GM23338 (cell line): ENCODE measurements at regions not wholly inside any gene's neighbourhood (a gene's known extent, or its start where the extent isn't known, plus 50 kb on each side); places are given as distances from the start of the nearest gene placed in this dataset.

Experiments
- ATAC-seq: fragments of 200-7000 bp; cut with Tn5 transposase; 3 replicates; pipeline ENCODE4 v1.9.1; 2020
- DNase-seq: peaks from one replicate; pipeline ENCODE4 v3.0.0-alpha.2; 2015; ENCODE audit warnings: low spot score
- H2AFZ ChIP-seq: fragments of 200-600 bp; sonication (generic); 2 replicates; pipeline ENCODE4 v1.8.0; 2016; ENCODE audit warnings: antibody characterized with exemption, mild to moderate bottlenecking, moderate library complexity
- H3F3A ChIP-seq: fragments of 200-600 bp; sonication (generic); replicated peaks from 2 replicates; pipeline ENCODE4 v1.8.0; 2017; ENCODE audit warnings: antibody characterized with exemption, mixed run types, low read depth
- H3K27ac ChIP-seq: fragments of 200-600 bp; sonication (generic); 2 replicates; pipeline ENCODE4 v1.6.1; 2016; ENCODE audit warnings: low read depth
- H3K27me3 ChIP-seq: fragments of 200-600 bp; sonication (generic); 2 replicates; pipeline ENCODE4 v1.8.0; 2016; ENCODE audit warnings: mild to moderate bottlenecking, mixed run types, moderate library complexity; ENCODE audit not compliant: insufficient read depth
- H3K36me3 ChIP-seq: fragments of 200-600 bp; sonication (generic); 2 replicates; pipeline ENCODE4 v1.8.0; 2016; ENCODE audit warnings: mild to moderate bottlenecking; ENCODE audit not compliant: insufficient read depth
- H3K4me1 ChIP-seq: fragments of 200-600 bp; sonication (generic); 2 replicates; pipeline ENCODE4 v1.8.0; 2016; ENCODE audit warnings: mild to moderate bottlenecking, moderate library complexity; ENCODE audit not compliant: insufficient read depth
- H3K4me2 ChIP-seq: fragments of 200-600 bp; sonication (generic); 2 replicates; pipeline ENCODE4 v1.7.1; 2017; ENCODE audit warnings: mixed run types
- H3K4me3 ChIP-seq: fragments of 200-600 bp; sonication (generic); 2 replicates; pipeline ENCODE4 v1.6.1; 2016; ENCODE audit warnings: mixed run types
- H3K79me2 ChIP-seq: fragments of 200-600 bp; sonication (generic); replicated peaks from 2 replicates; pipeline ENCODE4 v1.8.0; 2017; ENCODE audit warnings: mild to moderate bottlenecking; ENCODE audit not compliant: insufficient read depth
- H3K9me2 ChIP-seq: fragments of 200-600 bp; sonication (generic); 2 replicates; pipeline ENCODE4 v1.8.0; 2017; ENCODE audit not compliant: insufficient read depth
- H4K20me1 ChIP-seq: fragments of 200-600 bp; sonication (generic); replicated peaks from 2 replicates; pipeline ENCODE4 v1.8.0; 2017; ENCODE audit warnings: mild to moderate bottlenecking; ENCODE audit not compliant: insufficient read depth
- H3K27ac Mint-ChIP-seq: 2 replicates; pipeline ENCODE4 v1.8.0; 2020; ENCODE audit warnings: inconsistent platforms, mild to moderate bottlenecking, moderate library complexity, mixed read lengths
- H3K27me3 Mint-ChIP-seq: 3 replicates; pipeline ENCODE4 v1.8.0; 2022; ENCODE audit warnings: low read depth, mild to moderate bottlenecking, moderate library complexity, mixed read lengths, inconsistent platforms; ENCODE audit not compliant: insufficient read depth, poor library complexity
- H3K36me3 Mint-ChIP-seq: 3 replicates; pipeline ENCODE4 v1.8.0; 2021; ENCODE audit warnings: low read depth, mild to moderate bottlenecking, inconsistent platforms, moderate library complexity, mixed read lengths
- H3K4me1 Mint-ChIP-seq: 3 replicates; pipeline ENCODE4 v1.8.0; 2020; ENCODE audit warnings: mild to moderate bottlenecking, inconsistent platforms, mixed read lengths
- H3K4me3 Mint-ChIP-seq: 3 replicates; pipeline ENCODE4 v1.8.0; 2021; ENCODE audit warnings: moderate library complexity, mild to moderate bottlenecking, inconsistent platforms, mixed read lengths
- H3K9me3 Mint-ChIP-seq: 3 replicates; pipeline ENCODE4 v1.8.0; 2020; ENCODE audit warnings: moderate library complexity, mild to moderate bottlenecking, inconsistent platforms, mixed read lengths
- CREB1 ChIP-seq: fragments of 250-450 bp; sonication (Bioruptor Pico); IDR thresholded peaks from 2 replicates; pipeline ENCODE4 v1.5.0; 2020; ENCODE audit warnings: low read depth, mild to moderate bottlenecking, moderate library complexity
- EZH2 ChIP-seq: fragments of 200-600 bp; sonication (generic); IDR thresholded peaks from one replicate; pipeline ENCODE4 v1.8.0; 2017; ENCODE audit warnings: antibody characterized with exemption, mild to moderate bottlenecking, low read depth; ENCODE audit not compliant: unreplicated experiment
- EZH2phosphoT487 ChIP-seq: fragments of 200-600 bp; sonication (generic); IDR thresholded peaks from one replicate; pipeline ENCODE4 v1.8.1; 2018; ENCODE audit warnings: antibody characterized with exemption; ENCODE audit not compliant: unreplicated experiment
- JUNB ChIP-seq: IDR thresholded peaks from one replicate; pipeline ENCODE4 v1.6.1; 2016; ENCODE audit warnings: antibody characterized with exemption; ENCODE audit not compliant: unreplicated experiment
- NANOG ChIP-seq: IDR thresholded peaks from 2 replicates; pipeline ENCODE4 v1.6.1; 2016; ENCODE audit warnings: antibody characterized with exemption, borderline replicate concordance
- POLR2AphosphoS5 ChIP-seq: IDR thresholded peaks from 2 replicates; pipeline ENCODE4 v1.6.1; 2016; ENCODE audit warnings: antibody characterized with exemption, low read depth
- REST ChIP-seq: IDR thresholded peaks from one replicate; pipeline ENCODE4 v1.6.1; 2018; ENCODE audit warnings: antibody characterized with exemption; ENCODE audit not compliant: unreplicated experiment
- STAT1 ChIP-seq: IDR thresholded peaks from one replicate; pipeline ENCODE4 v1.6.1; 2016; ENCODE audit warnings: antibody characterized with exemption; ENCODE audit not compliant: unreplicated experiment
- ZNF114 ChIP-seq: fragments of 250-450 bp; sonication (Bioruptor Pico); IDR thresholded peaks from 2 replicates; pipeline ENCODE4 v1.5.0; 2020; ENCODE audit warnings: mild to moderate bottlenecking, moderate library complexity
- ZNF331 ChIP-seq: fragments of 250-450 bp; sonication (Bioruptor Pico); IDR thresholded peaks from 2 replicates; pipeline ENCODE4 v1.5.0; 2020; ENCODE audit warnings: low read depth, mild to moderate bottlenecking, moderate library complexity
- TF ChIP-seq, protein P1 (sequence below), 2 experiments: fragments of 200-600 bp in 1 of 2; sonication (generic) in 1 of 2; conservative IDR thresholded peaks; 2 replicates each; pipeline versions ENCODE4 v1.5.1 to v1.6.1; 2016 to 2017; ENCODE audit warnings: antibody characterized with exemption in 2 of 2, low read depth in 2 of 2, mild to moderate bottlenecking in 2 of 2, moderate library complexity in 1 of 2
- TF ChIP-seq, protein P2 (sequence below): IDR thresholded peaks from 2 replicates; pipeline ENCODE4 v1.6.1; 2016; ENCODE audit warnings: antibody characterized with exemption
- TF ChIP-seq, protein P3 (sequence below): fragments of 250-450 bp; sonication (Bioruptor Pico); IDR thresholded peaks from 2 replicates; pipeline ENCODE4 v1.5.0; 2020; ENCODE audit warnings: mild to moderate bottlenecking, moderate library complexity

DNA sequence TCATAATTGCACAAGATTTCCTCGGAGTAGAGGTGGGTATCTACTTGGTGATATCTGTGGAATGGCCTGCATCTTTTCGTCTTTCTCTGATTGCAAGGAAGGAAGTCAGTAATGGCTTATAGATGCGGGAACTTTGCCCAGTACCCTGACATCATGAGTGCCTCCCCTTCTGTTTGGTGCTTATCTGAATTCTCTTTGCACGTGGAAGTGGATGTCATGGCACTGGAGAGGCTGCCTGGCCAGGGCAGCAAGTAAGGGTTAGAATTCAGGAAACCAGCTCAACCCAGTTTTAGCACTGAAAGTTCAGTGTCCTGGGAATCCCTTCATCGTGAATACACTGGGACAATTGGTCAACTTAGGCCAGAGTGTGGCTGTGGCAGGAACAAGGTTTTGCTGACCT is 83.5 kb upstream of the RAPGEF2 start:
- Histone ChIP-seq H3K9me2 (no peaks in the 10 kb centered on the region), H3K79me2 (no peaks in the 10 kb centered on the region), H2AFZ (no peak overlapping the region), H3K4me3 (no peak overlapping the region), H3K36me3 (no peaks in the 10 kb centered on the region), H4K20me1 (no peaks in the 10 kb centered on the region), H3K4me1 (peaks cover 50% of the 10 kb centered on the region), H3K27ac (no peak overlapping the region), H3K4me2 (no peak overlapping the region), H3F3A (no peaks in the 10 kb centered on the region; the same call in 1 of the 2 replicates), H3K27me3 (no peaks in the 10 kb centered on the region)
- peaks cover 20% of the 10 kb centered on the region for H3K27me3 Mint-ChIP-seq
- DNase-seq: no peak
- H3K36me3 Mint-ChIP-seq: no peaks in the 10 kb centered on the region
- TF ChIP-seq EZH2: no peak
- TF ChIP-seq JUNB: no peak
- TF ChIP-seq POLR2AphosphoS5: no peak
- no peak for TF ChIP-seq CREB1 (CRISPR knock-in tag)
- TF ChIP-seq STAT1: no peak
- TF ChIP-seq, protein P1, sequence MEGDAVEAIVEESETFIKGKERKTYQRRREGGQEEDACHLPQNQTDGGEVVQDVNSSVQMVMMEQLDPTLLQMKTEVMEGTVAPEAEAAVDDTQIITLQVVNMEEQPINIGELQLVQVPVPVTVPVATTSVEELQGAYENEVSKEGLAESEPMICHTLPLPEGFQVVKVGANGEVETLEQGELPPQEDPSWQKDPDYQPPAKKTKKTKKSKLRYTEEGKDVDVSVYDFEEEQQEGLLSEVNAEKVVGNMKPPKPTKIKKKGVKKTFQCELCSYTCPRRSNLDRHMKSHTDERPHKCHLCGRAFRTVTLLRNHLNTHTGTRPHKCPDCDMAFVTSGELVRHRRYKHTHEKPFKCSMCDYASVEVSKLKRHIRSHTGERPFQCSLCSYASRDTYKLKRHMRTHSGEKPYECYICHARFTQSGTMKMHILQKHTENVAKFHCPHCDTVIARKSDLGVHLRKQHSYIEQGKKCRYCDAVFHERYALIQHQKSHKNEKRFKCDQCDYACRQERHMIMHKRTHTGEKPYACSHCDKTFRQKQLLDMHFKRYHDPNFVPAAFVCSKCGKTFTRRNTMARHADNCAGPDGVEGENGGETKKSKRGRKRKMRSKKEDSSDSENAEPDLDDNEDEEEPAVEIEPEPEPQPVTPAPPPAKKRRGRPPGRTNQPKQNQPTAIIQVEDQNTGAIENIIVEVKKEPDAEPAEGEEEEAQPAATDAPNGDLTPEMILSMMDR (conservative IDR thresholded peaks at IDR 0.05; ENCODE audit: low read depth in 2 of 2): no peak
- no peak for TF ChIP-seq NANOG
- TF ChIP-seq, protein P2, sequence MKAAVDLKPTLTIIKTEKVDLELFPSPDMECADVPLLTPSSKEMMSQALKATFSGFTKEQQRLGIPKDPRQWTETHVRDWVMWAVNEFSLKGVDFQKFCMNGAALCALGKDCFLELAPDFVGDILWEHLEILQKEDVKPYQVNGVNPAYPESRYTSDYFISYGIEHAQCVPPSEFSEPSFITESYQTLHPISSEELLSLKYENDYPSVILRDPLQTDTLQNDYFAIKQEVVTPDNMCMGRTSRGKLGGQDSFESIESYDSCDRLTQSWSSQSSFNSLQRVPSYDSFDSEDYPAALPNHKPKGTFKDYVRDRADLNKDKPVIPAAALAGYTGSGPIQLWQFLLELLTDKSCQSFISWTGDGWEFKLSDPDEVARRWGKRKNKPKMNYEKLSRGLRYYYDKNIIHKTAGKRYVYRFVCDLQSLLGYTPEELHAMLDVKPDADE: no peak
- no peak for TF ChIP-seq ZNF114 (CRISPR knock-in tag)
- no peak for TF ChIP-seq REST
- TF ChIP-seq, protein P3, sequence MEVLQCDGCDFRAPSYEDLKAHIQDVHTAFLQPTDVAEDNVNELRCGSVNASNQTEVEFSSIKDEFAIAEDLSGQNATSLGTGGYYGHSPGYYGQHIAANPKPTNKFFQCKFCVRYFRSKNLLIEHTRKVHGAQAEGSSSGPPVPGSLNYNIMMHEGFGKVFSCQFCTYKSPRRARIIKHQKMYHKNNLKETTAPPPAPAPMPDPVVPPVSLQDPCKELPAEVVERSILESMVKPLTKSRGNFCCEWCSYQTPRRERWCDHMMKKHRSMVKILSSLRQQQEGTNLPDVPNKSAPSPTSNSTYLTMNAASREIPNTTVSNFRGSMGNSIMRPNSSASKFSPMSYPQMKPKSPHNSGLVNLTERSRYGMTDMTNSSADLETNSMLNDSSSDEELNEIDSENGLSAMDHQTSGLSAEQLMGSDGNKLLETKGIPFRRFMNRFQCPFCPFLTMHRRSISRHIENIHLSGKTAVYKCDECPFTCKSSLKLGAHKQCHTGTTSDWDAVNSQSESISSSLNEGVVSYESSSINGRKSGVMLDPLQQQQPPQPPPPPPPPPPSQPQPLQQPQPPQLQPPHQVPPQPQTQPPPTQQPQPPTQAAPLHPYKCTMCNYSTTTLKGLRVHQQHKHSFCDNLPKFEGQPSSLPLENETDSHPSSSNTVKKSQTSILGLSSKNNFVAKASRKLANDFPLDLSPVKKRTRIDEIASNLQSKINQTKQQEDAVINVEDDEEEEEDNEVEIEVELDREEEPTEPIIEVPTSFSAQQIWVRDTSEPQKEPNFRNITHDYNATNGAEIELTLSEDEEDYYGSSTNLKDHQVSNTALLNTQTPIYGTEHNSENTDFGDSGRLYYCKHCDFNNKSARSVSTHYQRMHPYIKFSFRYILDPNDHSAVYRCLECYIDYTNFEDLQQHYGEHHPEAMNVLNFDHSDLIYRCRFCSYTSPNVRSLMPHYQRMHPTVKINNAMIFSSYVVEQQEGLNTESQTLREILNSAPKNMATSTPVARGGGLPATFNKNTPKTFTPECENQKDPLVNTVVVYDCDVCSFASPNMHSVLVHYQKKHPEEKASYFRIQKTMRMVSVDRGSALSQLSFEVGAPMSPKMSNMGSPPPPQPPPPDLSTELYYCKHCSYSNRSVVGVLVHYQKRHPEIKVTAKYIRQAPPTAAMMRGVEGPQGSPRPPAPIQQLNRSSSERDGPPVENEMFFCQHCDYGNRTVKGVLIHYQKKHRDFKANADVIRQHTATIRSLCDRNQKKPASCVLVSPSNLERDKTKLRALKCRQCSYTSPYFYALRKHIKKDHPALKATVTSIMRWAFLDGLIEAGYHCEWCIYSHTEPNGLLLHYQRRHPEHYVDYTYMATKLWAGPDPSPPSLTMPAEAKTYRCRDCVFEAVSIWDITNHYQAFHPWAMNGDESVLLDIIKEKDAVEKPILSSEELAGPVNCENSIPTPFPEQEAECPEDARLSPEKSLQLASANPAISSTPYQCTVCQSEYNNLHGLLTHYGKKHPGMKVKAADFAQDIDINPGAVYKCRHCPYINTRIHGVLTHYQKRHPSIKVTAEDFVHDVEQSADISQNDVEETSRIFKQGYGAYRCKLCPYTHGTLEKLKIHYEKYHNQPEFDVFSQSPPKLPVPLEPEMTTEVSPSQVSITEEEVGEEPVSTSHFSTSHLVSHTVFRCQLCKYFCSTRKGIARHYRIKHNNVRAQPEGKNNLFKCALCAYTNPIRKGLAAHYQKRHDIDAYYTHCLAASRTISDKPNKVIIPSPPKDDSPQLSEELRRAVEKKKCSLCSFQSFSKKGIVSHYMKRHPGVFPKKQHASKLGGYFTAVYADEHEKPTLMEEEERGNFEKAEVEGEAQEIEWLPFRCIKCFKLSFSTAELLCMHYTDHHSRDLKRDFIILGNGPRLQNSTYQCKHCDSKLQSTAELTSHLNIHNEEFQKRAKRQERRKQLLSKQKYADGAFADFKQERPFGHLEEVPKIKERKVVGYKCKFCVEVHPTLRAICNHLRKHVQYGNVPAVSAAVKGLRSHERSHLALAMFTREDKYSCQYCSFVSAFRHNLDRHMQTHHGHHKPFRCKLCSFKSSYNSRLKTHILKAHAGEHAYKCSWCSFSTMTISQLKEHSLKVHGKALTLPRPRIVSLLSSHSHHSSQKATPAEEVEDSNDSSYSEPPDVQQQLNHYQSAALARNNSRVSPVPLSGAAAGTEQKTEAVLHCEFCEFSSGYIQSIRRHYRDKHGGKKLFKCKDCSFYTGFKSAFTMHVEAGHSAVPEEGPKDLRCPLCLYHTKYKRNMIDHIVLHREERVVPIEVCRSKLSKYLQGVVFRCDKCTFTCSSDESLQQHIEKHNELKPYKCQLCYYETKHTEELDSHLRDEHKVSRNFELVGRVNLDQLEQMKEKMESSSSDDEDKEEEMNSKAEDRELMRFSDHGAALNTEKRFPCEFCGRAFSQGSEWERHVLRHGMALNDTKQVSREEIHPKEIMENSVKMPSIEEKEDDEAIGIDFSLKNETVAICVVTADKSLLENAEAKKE (CRISPR knock-in tag): no peak
- no peak for TF ChIP-seq EZH2phosphoT487
- no peak for TF ChIP-seq ZNF331 (CRISPR knock-in tag)
- H3K4me1 Mint-ChIP-seq: peaks cover 70% of the 10 kb centered on the region
- 0 out of 2 replicates have a peak overlapping the region, but pooled peaks have one; percentile 32 for H3K27ac Mint-ChIP-seq
- no peaks in the 10 kb centered on the region for H3K9me3 Mint-ChIP-seq
- H3K4me3 Mint-ChIP-seq: no peak overlapping the region
- ATAC-seq: no peak
